ENCODE measurements at regions not wholly inside any gene's neighbourhood (a gene's known extent, or its start where the extent isn't known, plus 50 kb on each side); places are given as distances from the start of the nearest gene placed in this dataset.

GRCh38 chr5:93076566-93076965, 504.5 kb downstream of the NR2F1-AS1 start:
- H3K36me3 Mint-ChIP-seq, result no peaks in the 10 kb centered on the region
- DNase-seq, result no peak
- H3K27ac Mint-ChIP-seq, result no peak overlapping the region
- peaks cover 0 to 7% (median 5%) of the 10 kb centered on the region in 6 donors for H3K9me3 Mint-ChIP-seq
- no peaks in the 10 kb centered on the region for H3K4me1 Mint-ChIP-seq
- H3K27me3 Mint-ChIP-seq (ENCODE audit: low read depth in 3 of 3), result peaks cover 0 to 4% (median 0%) of the 10 kb centered on the region in 3 donors
- H3K4me3 Mint-ChIP-seq, result no peak overlapping the region

- Mint-ChIP-seq H3K4me3 (no peak overlapping the region), H3K9me3 (peaks cover 0 to 7% (median 6%) of the 10 kb centered on the region in 6 donors), H3K4me1 (no peaks in the 10 kb centered on the region), H3K36me3 (no peaks in the 10 kb centered on the region), H3K27ac (no peak overlapping the region), H3K27me3 (ENCODE audit: low read depth in 3 of 3) (peaks cover 0 to 2% (median 0%) of the 10 kb centered on the region in 3 donors)
- DNase-seq, result no peak
Observed at GRCh38 chr5:93076096-93076495, 504.9 kb downstream of the NR2F1-AS1 start.

GRCh38 chr5:93073547-93073946, 507.5 kb downstream of the NR2F1-AS1 start:
- H3K4me3 Mint-ChIP-seq, result no peak overlapping the region
- H3K27me3 Mint-ChIP-seq (ENCODE audit: low read depth in 3 of 3), result no peaks in the 10 kb centered on the region
- peaks cover 0 to 11% (median 6%) of the 10 kb centered on the region in 6 donors for H3K9me3 Mint-ChIP-seq
- no peak for DNase-seq
- H3K27ac Mint-ChIP-seq, result no peak overlapping the region
- H3K36me3 Mint-ChIP-seq, result no peaks in the 10 kb centered on the region
- no peaks in the 10 kb centered on the region for H3K4me1 Mint-ChIP-seq

GRCh38 chr5:93072831-93073459, 508.1 kb downstream of the NR2F1-AS1 start:
- no peak for DNase-seq
- Mint-ChIP-seq H3K9me3 (peaks cover 0 to 11% (median 6%) of the 10 kb centered on the region in 6 donors), H3K4me3 (no peak overlapping the region), H3K36me3 (no peaks in the 10 kb centered on the region), H3K4me1 (no peaks in the 10 kb centered on the region), H3K27ac (no peak overlapping the region), H3K27me3 (ENCODE audit: low read depth in 3 of 3) (no peaks in the 10 kb centered on the region)

- H3K27ac Mint-ChIP-seq, result no peak overlapping the region
- no peak overlapping the region for H3K4me3 Mint-ChIP-seq
- peaks cover 0 to 11% (median 6%) of the 10 kb centered on the region in 6 donors for H3K9me3 Mint-ChIP-seq
- H3K4me1 Mint-ChIP-seq, result no peaks in the 10 kb centered on the region
- no peaks in the 10 kb centered on the region for H3K36me3 Mint-ChIP-seq
- no peaks in the 10 kb centered on the region for H3K27me3 Mint-ChIP-seq (ENCODE audit: low read depth in 3 of 3)
- DNase-seq, result no peak
Observed at GRCh38 chr5:93071710-93072109, 509.3 kb downstream of the NR2F1-AS1 start.

- peaks cover 0 to 11% (median 6%) of the 10 kb centered on the region in 6 donors for H3K9me3 Mint-ChIP-seq
- DNase-seq, result no peak
- no peaks in the 10 kb centered on the region for H3K36me3 Mint-ChIP-seq
- no peaks in the 10 kb centered on the region for H3K27me3 Mint-ChIP-seq (ENCODE audit: low read depth in 3 of 3)
- H3K4me1 Mint-ChIP-seq, result no peaks in the 10 kb centered on the region
- no peak overlapping the region for H3K27ac Mint-ChIP-seq
- H3K4me3 Mint-ChIP-seq, result no peak overlapping the region
Observed at GRCh38 chr5:93070938-93071337, 510.1 kb downstream of the NR2F1-AS1 start.

GRCh38 chr5:93069276-93069675, 511.7 kb downstream of the NR2F1-AS1 start:
- no peak overlapping the region for H3K4me3 Mint-ChIP-seq
- no peaks in the 10 kb centered on the region for H3K27me3 Mint-ChIP-seq (ENCODE audit: low read depth in 3 of 3)
- DNase-seq, result no peak
- H3K27ac Mint-ChIP-seq, result no peak overlapping the region
- peaks cover 0 to 13% (median 8%) of the 10 kb centered on the region in 6 donors for H3K9me3 Mint-ChIP-seq
- H3K36me3 Mint-ChIP-seq, result no peaks in the 10 kb centered on the region
- H3K4me1 Mint-ChIP-seq, result no peaks in the 10 kb centered on the region

GRCh38 chr5:93062548-93062947, 518.5 kb downstream of the NR2F1-AS1 start:
- Mint-ChIP-seq H3K27me3 (ENCODE audit: low read depth in 3 of 3) (no peaks in the 10 kb centered on the region), H3K4me1 (no peaks in the 10 kb centered on the region), H3K9me3 (peaks cover 2 to 6% (median 4%) of the 10 kb centered on the region in 6 donors), H3K27ac (no peak overlapping the region), H3K4me3 (no peak overlapping the region), H3K36me3 (no peaks in the 10 kb centered on the region)
- DNase-seq, result no peak

GRCh38 chr5:93058309-93058708, 522.7 kb downstream of the NR2F1-AS1 start:
- Mint-ChIP-seq H3K27ac (no peak overlapping the region), H3K4me1 (no peaks in the 10 kb centered on the region), H3K9me3 (peaks cover 2 to 17% (median 5%) of the 10 kb centered on the region in 6 donors), H3K36me3 (no peaks in the 10 kb centered on the region), H3K4me3 (no peak overlapping the region), H3K27me3 (ENCODE audit: low read depth in 3 of 3) (peaks cover 0 to 1% (median 0%) of the 10 kb centered on the region in 3 donors)
- no peak for DNase-seq

GRCh38 chr5:93057311-93057710, 523.7 kb downstream of the NR2F1-AS1 start:
- Mint-ChIP-seq H3K9me3 (peaks cover 2 to 17% (median 5%) of the 10 kb centered on the region in 6 donors), H3K4me1 (no peaks in the 10 kb centered on the region), H3K27ac (no peak overlapping the region), H3K27me3 (ENCODE audit: low read depth in 3 of 3) (peaks cover 0 to 1% (median 0%) of the 10 kb centered on the region in 3 donors), H3K36me3 (no peaks in the 10 kb centered on the region), H3K4me3 (no peak overlapping the region)
- DNase-seq, result no peak

GRCh38 chr5:93055971-93056370, 525.0 kb downstream of the NR2F1-AS1 start:
- H3K4me1 Mint-ChIP-seq, result no peaks in the 10 kb centered on the region
- H3K27me3 Mint-ChIP-seq (ENCODE audit: low read depth in 3 of 3), result peaks cover 0 to 4% (median 1%) of the 10 kb centered on the region in 3 donors
- no peak overlapping the region for H3K4me3 Mint-ChIP-seq
- H3K27ac Mint-ChIP-seq, result no peak overlapping the region
- no peaks in the 10 kb centered on the region for H3K36me3 Mint-ChIP-seq
- H3K9me3 Mint-ChIP-seq, result peaks cover under 1 to 11% (median 5%) of the 10 kb centered on the region in 6 donors
- no peak for DNase-seq

GRCh38 chr5:93055561-93055960, 525.5 kb downstream of the NR2F1-AS1 start:
- Mint-ChIP-seq H3K27ac (no peak overlapping the region), H3K27me3 (ENCODE audit: low read depth in 3 of 3) (peaks cover 0 to 4% (median 1%) of the 10 kb centered on the region in 3 donors), H3K9me3 (peaks cover 0 to 11% (median 5%) of the 10 kb centered on the region in 6 donors), H3K4me1 (no peaks in the 10 kb centered on the region), H3K36me3 (no peaks in the 10 kb centered on the region), H3K4me3 (no peak overlapping the region)
- no peak for DNase-seq

GRCh38 chr5:93054424-93055163, 526.4 kb downstream of the NR2F1-AS1 start:
- no peaks in the 10 kb centered on the region for H3K4me1 Mint-ChIP-seq
- H3K27ac Mint-ChIP-seq, result no peak overlapping the region
- H3K9me3 Mint-ChIP-seq, result peaks cover 0 to 11% (median 5%) of the 10 kb centered on the region in 6 donors
- DNase-seq, result no peak
- no peak overlapping the region for H3K4me3 Mint-ChIP-seq
- H3K27me3 Mint-ChIP-seq (ENCODE audit: low read depth in 3 of 3), result peaks cover 0 to 4% (median 1%) of the 10 kb centered on the region in 3 donors
- no peaks in the 10 kb centered on the region for H3K36me3 Mint-ChIP-seq

GRCh38 chr5:93053825-93054224, 527.2 kb downstream of the NR2F1-AS1 start:
- Mint-ChIP-seq H3K27ac (no peak overlapping the region), H3K4me1 (no peaks in the 10 kb centered on the region), H3K36me3 (no peaks in the 10 kb centered on the region), H3K9me3 (peaks cover 0 to 11% (median 4%) of the 10 kb centered on the region in 6 donors), H3K4me3 (no peak overlapping the region), H3K27me3 (ENCODE audit: low read depth in 3 of 3) (peaks cover 0 to 4% (median 1%) of the 10 kb centered on the region in 3 donors)
- no peak for DNase-seq

All from immature natural killer cell (primary cell).